Tibial nerve (tissue), 3 donors: ENCODE measurements at regions not wholly inside any gene's neighbourhood (a gene's known extent, or its start where the extent isn't known, plus 50 kb on each side); places are given as distances from the start of the nearest gene placed in this dataset.
A peak's percentile ranks its signal among the peaks of the same experiment; 100 is the strongest.
"Not testable (repeated sequence)": the region's sequence is repeated elsewhere in the genome, so short reads cannot be mapped to it uniquely, and the experiment has no call there.

Experiments
- POLR2A ChIP-seq, 2 donors: fragments of 450-650 bp; IDR thresholded peaks; one replicate each; pipeline ENCODE4 v1.6.1; 2017; ENCODE audit warnings: antibody characterized with exemption in 2 of 2, mild to moderate bottlenecking in 2 of 2, moderate library complexity in 2 of 2
- TF ChIP-seq, protein P1 (sequence below), 5 experiments: fragments of 200-600 bp in 3 of 5; fragments of 450-650 bp in 2 of 5; sonication (generic) in 3 of 5; IDR thresholded peaks; one replicate each; pipeline ENCODE4 v1.5.1; 2016 to 2019; ENCODE audit warnings: antibody characterized with exemption in 5 of 5, mild to moderate bottlenecking in 3 of 5, moderate library complexity in 2 of 5

DNA sequence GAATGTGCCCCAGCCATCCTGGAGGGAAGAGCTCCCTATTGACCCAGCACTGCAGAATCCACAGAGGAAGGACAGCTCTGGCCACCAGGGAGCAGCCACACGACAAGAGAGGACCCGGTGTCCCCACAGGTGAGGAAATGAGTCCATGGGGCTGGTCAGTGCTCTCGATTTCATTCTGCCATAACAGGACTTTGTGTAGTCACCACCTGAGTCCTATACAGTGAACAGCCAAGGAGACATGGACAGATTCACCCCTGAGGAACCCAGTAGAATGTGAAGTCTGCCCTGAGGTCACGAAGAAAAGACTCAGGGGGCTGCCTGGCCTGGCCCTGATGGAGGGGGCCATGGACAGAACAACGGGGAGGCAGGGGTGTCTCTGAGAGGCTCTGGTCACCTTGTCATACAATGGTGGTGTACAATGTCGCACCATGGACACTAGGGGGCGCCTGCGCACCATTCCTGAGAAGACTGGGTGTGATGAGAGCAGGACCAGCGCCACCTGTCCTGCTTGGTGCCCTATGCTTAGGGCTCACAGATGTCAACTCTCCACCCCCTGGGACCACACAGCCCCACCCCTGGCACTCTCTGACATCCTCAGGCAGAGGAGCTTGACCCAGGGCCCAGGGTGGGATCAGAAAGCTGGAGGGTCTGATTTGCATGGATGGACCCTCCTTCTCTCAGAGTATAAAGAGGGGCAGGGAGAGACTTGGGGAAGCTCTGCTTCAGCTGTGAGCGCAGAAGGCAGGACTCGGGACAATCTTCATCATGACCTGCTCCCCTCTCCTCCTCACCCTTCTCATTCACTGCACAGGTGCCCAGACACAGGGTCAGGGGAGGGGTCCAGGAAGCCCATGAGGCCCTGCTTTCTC, 77.4 kb downstream of the VPREB1 start:
- TF ChIP-seq, protein P1, sequence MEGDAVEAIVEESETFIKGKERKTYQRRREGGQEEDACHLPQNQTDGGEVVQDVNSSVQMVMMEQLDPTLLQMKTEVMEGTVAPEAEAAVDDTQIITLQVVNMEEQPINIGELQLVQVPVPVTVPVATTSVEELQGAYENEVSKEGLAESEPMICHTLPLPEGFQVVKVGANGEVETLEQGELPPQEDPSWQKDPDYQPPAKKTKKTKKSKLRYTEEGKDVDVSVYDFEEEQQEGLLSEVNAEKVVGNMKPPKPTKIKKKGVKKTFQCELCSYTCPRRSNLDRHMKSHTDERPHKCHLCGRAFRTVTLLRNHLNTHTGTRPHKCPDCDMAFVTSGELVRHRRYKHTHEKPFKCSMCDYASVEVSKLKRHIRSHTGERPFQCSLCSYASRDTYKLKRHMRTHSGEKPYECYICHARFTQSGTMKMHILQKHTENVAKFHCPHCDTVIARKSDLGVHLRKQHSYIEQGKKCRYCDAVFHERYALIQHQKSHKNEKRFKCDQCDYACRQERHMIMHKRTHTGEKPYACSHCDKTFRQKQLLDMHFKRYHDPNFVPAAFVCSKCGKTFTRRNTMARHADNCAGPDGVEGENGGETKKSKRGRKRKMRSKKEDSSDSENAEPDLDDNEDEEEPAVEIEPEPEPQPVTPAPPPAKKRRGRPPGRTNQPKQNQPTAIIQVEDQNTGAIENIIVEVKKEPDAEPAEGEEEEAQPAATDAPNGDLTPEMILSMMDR (IDR thresholded peaks at IDR 0.05): peak; percentile 64 to 83 (median 73)
- TF ChIP-seq POLR2A (IDR thresholded peaks at IDR 0.05): not testable (repeated sequence)
